Upper lobe of right lung (tissue), 1 donor: ENCODE measurements at regions not wholly inside any gene's neighbourhood (a gene's known extent, or its start where the extent isn't known, plus 50 kb on each side); places are given as distances from the start of the nearest gene placed in this dataset.

Source experiments
- ATAC-seq: fragments of 200-7000 bp; cut with Tn5 transposase; one replicate; pipeline ENCODE4 v1.9.1; 2020; ENCODE audit warnings: mild to moderate bottlenecking, moderate library complexity
- DNase-seq: peaks from one replicate; pipeline ENCODE4 v3.0.0-alpha.2; 2020
- H3K27ac ChIP-seq: fragments of 200-600 bp; one replicate; pipeline ENCODE4 v1.8.0; 2022
- H3K27me3 ChIP-seq: fragments of 200-600 bp; one replicate; pipeline ENCODE4 v1.8.0; 2022; ENCODE audit warnings: mild to moderate bottlenecking
- H3K36me3 ChIP-seq: fragments of 200-600 bp; one replicate; pipeline ENCODE4 v1.8.0; 2022
- H3K4me1 ChIP-seq: fragments of 200-600 bp; one replicate; pipeline ENCODE4 v1.8.0; 2022
- H3K4me3 ChIP-seq: fragments of 200-600 bp; one replicate; pipeline ENCODE4 v1.8.0; 2022; ENCODE audit warnings: mild to moderate bottlenecking
- H3K9me3 ChIP-seq: fragments of 200-600 bp; one replicate; pipeline ENCODE4 v1.8.0; 2022
- intact Hi-C: fragments of 100-400 bp; cut with DNase I; formaldehyde crosslinking; loops from one replicate; pipeline ENCODE4 v1.11.0; 2022
- TF ChIP-seq, protein P1 (sequence below): fragments of 200-600 bp; IDR thresholded peaks from one replicate; pipeline ENCODE4 v1.8.0; 2022; ENCODE audit warnings: antibody characterized with exemption
- donor health status: DM: no; HTN: yes; CAD: no; lungs with severe emphysema.

DNA sequence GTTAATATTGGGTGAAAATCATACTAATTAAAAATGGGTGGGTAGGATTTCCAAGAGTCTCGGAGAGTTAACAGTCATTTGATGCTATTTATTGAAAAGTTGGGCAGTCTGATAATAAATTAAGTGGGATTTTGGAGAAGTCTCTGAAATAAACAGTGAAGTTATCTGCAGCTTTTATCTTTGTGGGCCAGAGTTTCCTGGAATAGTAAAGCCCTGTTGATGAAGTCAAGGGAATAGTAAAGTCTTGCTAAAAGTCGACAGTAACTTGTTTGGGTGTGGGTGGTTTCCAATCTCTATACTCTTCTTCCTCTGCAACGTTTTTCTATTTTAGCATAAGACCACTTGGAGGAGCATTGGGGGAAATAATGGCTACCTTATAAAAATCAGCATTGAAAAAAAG, 493.6 kb downstream of the EPM2A start:
- Histone ChIP-seq H3K27me3 (no peaks in the 10 kb centered on the region), H3K4me1 (no peaks in the 10 kb centered on the region), H3K36me3 (no peaks in the 10 kb centered on the region), H3K9me3 (no peaks in the 10 kb centered on the region), H3K4me3 (no peak overlapping the region), H3K27ac (no peak overlapping the region)
- intact Hi-C loops: no loop called here
- ATAC-seq (no peak), DNase-seq (no peak)
- TF ChIP-seq, protein P1, sequence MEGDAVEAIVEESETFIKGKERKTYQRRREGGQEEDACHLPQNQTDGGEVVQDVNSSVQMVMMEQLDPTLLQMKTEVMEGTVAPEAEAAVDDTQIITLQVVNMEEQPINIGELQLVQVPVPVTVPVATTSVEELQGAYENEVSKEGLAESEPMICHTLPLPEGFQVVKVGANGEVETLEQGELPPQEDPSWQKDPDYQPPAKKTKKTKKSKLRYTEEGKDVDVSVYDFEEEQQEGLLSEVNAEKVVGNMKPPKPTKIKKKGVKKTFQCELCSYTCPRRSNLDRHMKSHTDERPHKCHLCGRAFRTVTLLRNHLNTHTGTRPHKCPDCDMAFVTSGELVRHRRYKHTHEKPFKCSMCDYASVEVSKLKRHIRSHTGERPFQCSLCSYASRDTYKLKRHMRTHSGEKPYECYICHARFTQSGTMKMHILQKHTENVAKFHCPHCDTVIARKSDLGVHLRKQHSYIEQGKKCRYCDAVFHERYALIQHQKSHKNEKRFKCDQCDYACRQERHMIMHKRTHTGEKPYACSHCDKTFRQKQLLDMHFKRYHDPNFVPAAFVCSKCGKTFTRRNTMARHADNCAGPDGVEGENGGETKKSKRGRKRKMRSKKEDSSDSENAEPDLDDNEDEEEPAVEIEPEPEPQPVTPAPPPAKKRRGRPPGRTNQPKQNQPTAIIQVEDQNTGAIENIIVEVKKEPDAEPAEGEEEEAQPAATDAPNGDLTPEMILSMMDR: no peak

- Histone ChIP-seq H3K9me3 (no peaks in the 10 kb centered on the region), H3K27ac (no peak overlapping the region), H3K27me3 (no peaks in the 10 kb centered on the region), H3K4me1 (no peaks in the 10 kb centered on the region), H3K4me3 (no peak overlapping the region), H3K36me3 (no peaks in the 10 kb centered on the region)
- intact Hi-C loops: no loop called here
- TF ChIP-seq, protein P1: no peak
- DNase-seq (no peak), ATAC-seq (no peak)
These were observed 490.8 kb downstream of the EPM2A start for GRCh38 chr6:145244349-145245100.

DNA sequence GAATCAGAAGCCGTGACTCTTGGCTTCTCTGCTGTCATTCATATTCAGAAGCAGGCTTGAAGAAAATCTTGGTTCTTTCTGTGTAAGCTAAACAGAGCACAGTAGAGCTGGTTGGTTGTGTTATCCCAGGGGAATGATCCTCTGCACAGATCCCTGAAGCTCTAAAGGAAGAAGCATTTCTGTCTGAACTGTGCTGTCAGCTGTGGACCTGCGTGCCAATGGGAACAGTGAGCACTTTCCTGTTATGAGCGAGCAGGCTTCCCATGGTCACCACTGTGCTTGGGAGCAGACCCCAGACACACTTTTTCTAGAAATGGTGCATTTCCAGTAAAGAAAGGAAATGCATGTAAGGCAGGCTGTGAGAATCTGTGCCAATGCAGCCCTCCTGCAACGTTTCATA, 490.2 kb downstream of the EPM2A start:
- DNase-seq: no peak
- TF ChIP-seq, protein P1: no peak
- Histone ChIP-seq H3K27me3 (no peaks in the 10 kb centered on the region), H3K27ac (no peak overlapping the region), H3K4me1 (no peaks in the 10 kb centered on the region), H3K36me3 (no peaks in the 10 kb centered on the region), H3K4me3 (no peak overlapping the region), H3K9me3 (no peaks in the 10 kb centered on the region)
- intact Hi-C loops: no loop called here
- no peak for ATAC-seq

DNA sequence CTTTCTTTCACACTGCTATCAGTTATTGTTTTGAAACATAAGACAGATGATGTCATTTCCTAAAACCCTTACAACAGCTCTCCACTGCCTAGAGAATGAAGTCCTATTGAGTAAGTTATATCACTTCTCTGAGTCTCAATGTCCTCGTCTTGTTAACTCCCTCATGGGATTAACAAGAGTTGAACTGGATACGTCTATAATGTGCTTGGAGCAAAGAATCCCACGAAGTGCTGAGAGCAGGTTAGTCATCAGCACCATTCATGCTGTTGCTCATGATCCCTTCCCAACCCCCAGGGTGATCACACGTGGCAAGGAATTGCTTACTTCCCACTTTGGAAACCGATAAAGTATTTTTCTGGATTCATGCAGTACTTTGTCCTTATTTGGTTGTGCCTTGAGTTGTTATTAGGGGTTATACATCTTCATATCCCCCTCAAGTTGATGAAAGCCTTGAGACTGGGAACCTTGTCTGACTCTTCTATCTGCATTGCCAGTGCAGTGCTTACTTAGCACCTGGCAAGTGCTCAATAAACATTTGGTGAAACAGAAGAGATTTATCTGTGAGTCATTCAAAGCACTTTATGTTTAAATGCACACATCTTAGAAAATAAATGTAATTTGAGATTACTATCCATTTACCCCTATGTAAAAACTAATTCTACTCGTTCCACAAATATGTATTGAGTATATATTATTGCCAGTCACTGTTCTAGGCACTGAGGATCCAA, 487.5 kb downstream of the EPM2A start:
- TF ChIP-seq, protein P1: no peak

GRCh38 chr6:145250436-145250835, 484.9 kb downstream of the EPM2A start:
- H3K27ac ChIP-seq: no peak overlapping the region
- H3K27me3 ChIP-seq: no peaks in the 10 kb centered on the region
- H3K9me3 ChIP-seq: no peaks in the 10 kb centered on the region
- no peaks in the 10 kb centered on the region for H3K36me3 ChIP-seq
- DNase-seq: no peak
- intact Hi-C loops: no loop called here
- no peak for ATAC-seq
- no peaks in the 10 kb centered on the region for H3K4me1 ChIP-seq
- no peak overlapping the region for H3K4me3 ChIP-seq
- TF ChIP-seq, protein P1: no peak

More for the DNA sequence above, 487.5 kb downstream of the EPM2A start:
- no peak for DNase-seq
- Histone ChIP-seq H3K27me3 (no peaks in the 10 kb centered on the region), H3K36me3 (no peaks in the 10 kb centered on the region), H3K9me3 (no peaks in the 10 kb centered on the region), H3K27ac (no peak overlapping the region), H3K4me3 (no peak overlapping the region), H3K4me1 (no peaks in the 10 kb centered on the region)
- intact Hi-C loops: no loop called here
- no peak for ATAC-seq
